GM18519 (cell line): ENCODE measurements at regions not wholly inside any gene's neighbourhood (a gene's known extent, or its start where the extent isn't known, plus 50 kb on each side); places are given as distances from the start of the nearest gene placed in this dataset.
"Not testable (repeated sequence)": the region's sequence is repeated elsewhere in the genome, so short reads cannot be mapped to it uniquely, and the experiment has no call there.

Experiments
- ATAC-seq: cut with Tn5 transposase; IDR thresholded peaks from one replicate; pipeline ENCODE4 v1.9.1; 2021; ENCODE audit warnings: mild to moderate bottlenecking, moderate library complexity; ENCODE audit not compliant: unreplicated experiment, low FRiP score

GRCh38 chr3:115251509-115251908 is 104.4 kb upstream of the ZBTB20 start:
- ATAC-seq = no peak

GRCh38 chr3:115252679-115253078 is 105.6 kb upstream of the ZBTB20 start:
- no peak for ATAC-seq

DNA sequence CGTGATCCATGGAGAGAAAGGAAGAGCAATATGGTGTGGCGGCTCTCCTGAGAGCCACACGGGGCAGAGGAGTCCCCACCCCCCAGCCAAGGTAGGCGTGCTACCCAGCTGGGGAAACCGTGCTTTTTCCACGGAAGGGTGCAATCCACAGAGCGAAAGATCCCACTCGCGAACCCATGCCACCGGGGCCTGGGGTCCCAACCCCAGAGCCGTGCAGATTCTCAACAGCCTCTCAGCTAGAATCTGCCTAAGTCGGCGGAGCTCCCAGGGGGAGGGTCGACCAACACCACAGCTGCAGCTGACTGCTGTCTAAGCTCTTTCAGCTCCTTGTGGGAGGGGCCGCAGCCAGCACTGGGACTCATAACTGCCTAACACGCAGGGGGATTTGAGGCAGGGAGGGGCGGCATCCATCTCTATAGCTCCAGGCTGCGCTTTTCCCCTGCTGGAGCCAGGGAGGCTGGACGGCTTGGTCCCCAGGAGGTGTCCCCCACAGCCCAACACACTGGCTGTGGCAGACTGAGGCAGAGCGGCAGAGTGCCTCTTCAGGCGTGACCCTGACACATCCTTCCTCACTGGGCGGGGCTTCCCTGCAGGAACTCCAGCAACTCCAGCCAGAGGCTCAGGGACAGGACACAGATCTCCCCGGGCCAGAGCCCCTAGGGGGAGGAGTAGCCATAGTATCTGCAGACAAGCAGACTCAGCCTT is 107.6 kb upstream of the ZBTB20 start:
- no peak for ATAC-seq

DNA sequence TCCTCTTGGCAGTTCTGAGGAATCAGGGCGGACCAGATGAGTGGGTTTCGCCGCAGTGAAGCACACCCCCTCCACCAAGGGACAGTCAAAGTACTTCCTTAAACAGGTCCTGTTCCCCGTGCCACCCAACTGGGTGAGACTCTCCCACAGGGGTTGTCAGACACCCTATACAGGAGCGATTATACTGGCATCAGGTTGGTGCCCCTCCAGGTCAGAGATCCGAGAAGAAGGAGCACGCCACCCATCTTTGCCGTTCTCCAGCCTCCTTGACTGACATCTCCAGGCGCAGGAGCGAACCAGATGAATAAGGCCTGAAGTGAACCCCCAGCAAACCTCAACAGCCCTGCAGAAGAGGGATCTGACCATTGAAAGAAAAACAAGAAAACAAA is 108.1 kb upstream of the ZBTB20 start:
- no peak for ATAC-seq

DNA sequence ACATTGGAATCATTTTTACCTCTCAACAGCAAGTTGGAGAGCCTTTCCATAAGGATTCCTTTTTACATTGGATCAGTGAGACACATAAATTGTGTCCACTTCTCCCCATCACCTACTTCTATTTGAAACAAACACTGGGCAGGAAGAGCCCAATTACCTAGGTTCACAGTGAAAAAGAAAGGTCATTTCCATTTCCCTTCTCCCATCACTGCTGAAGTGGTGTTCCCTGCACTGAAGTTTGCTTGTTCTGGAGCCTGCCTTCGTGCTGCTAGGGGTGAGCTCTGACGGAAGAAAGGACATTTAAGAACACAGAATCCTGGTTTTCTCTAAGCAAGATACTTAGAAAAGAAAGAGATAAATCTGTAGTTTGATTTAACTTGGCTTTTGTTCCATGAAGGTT is 123.8 kb upstream of the ZBTB20 start:
- no peak for ATAC-seq

DNA sequence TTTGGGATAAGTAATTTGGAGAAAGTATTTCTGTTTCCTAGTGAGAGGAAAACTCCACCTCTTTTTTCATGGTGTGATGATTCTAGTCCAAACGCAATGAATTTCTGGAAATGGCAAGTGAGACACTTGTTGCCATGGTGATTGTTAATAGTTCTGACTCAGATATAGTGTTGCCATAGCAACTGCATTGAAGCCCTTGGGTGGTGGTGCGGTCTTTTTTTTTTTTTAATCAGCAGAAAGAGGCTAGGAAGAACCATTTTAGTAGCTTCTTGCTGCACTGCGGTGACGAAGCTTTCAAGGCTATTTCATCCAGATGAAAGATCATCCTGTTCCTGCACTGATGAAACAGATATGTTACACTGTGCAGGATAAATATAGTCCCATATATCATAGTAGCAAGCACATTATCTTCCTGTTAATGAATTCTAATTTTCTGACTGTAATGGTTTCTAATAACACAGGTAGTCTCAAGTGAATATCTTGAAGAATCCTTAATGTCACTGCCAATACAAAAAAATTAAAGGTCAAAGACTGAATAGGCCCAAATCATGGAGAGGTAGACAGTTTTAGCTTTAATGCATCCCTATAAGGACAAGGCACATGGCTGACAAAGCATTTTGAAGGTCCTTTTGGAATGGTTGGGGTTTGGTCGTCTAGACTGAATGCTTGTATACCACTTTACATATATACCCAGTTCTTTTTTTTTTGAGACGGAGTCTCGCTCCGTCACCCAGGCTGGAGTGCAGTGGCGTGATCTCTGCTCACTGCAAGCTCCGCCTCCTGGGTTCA is 125.1 kb upstream of the ZBTB20 start:
- ATAC-seq = no peak

DNA sequence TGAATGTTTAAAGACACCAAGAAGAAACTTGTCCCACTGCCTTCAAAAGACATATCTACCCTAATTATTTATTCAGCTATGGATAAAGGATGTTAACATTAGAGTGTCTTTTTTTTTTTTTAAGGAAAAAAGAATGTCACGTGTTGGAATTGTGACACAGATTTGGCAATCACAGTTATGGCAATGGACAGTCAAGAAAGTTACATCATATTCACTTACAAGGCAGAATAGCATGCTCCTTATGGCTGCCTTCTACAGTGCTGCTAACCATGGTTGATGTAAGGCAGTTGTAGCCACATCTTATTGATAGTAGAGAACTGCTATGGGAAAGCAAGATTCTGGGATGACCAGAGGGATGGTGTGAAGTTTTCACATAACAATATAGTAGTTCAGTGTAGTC is 128.8 kb upstream of the ZBTB20 start:
- ATAC-seq = no peak

- no peak for ATAC-seq
Measured at GRCh38 chr3:115279939-115280338, 132.9 kb upstream of the ZBTB20 start.

DNA sequence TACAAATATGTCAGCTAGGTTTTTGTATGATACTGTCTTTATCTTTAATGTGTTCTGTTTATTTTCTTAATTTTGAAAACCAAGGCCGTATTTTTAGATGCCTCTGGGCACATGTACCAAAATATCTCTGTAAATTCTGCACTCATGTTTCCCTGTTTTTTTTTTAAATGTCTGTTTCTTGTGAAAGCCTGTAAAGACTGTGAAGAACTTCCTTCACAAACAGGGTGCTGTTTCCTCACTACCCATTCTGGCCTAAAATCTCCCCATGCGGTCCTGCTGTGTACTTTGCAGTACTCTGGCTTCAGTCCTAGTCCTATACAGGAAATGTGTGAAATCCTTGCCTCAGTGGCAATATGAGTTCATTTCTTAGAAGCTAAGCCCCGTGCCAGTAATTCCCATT is 133.4 kb upstream of the ZBTB20 start:
- no peak for ATAC-seq

DNA sequence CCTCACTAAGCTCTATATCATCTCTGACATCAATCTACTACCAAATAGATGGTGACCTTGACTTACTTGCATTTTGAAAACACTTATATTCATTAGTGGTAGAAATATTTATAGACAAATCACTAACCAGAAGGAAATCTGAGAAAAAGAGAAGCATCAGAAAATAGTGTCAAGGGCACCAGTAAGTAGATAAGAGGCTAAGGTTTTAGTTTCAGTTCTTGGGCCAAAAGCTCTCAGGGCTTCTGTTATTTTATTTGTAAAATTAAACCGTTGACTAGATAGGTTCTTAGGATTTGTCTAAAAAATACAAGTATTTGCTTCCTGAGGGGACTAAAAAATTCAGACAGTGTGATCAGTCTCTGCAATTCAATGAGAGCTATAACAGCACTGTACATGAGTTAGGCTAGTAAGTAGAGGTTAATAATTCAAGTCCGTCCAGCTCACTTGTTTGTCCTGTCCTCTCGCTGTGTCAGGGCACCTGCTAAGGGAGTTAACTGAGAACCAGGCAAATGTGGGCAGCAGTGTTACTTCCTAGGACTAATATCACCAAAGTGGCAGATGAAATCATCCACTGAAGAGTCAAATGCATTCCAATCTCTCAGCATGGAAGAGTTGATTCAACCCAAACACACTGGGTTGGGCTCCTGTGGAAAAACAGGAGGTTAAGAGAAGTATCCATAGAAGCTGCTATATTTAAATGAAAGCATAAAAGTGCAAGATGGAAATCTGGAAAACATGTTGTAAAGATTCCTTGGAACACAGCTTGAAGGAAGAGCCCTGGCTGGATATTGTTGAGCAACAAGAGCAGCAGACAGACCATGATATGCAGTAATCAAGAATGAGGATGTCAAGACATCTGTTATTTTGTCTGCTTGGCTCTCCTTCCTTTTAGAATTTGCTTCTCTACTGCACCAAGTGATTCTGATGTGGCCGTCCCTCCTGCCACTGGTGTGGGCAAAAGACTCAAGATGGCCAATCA is 134.9 kb upstream of the ZBTB20 start:
- ATAC-seq = no peak

DNA sequence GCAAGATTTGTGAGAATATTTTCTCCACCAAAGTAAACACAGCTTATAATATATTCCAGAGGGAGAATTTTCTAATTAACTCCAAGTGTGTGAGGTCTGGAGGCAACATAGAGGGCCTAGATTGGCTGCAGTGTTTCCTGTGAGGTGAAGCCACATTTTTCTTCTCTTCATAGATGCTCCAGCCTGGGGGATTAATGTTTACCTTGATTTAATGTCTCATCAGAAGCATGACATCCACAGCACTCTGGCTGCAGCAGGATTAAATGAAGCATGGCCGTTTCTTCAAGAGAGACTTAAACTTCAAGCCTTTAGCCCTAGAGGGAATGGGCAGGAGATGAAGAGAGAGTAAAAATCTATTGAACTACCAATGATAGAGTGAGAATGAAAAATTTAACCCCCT is 137.9 kb upstream of the ZBTB20 start:
- no peak for ATAC-seq

GRCh38 chr3:115286529-115287197 is 139.6 kb upstream of the ZBTB20 start:
- ATAC-seq = no peak

DNA sequence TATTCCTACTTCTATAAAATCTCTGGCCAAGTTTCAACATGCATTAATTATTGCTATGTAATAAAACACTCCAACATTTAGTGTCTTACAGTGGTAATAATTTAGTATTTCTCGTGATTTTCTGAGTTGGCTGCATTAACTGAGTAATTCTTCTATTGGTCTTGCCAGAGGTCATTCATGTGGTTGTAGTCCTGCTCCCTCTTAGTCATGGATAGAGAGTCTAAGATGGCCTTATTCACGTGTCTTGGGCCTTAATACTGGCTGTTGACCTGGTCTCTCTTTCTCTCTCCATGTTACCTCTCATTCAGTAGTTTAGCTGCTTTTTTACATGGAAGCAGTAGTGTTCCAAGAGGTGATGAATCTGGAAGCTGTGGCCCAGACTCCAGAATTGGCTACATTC is 140.1 kb upstream of the ZBTB20 start:
- no peak for ATAC-seq

DNA sequence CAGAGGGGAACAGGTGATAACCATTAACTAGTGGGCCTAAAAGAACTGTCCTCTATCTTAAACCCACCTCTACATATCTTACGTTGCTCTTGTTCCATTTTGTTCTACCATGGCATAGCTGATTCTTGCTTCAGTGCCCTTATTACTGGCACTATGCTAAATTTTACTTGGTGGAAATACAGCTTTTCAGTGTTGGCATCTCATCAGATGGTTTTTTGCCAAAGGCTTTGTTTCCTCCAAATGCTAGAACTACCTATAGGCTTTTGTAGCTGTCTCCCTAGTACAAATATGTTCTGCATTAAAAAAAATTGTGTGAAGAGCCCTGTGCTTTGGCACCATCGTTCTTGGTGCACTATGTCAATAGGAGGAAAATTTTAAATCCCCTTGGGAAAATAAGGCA is 145.0 kb upstream of the ZBTB20 start:
- no peak for ATAC-seq

GRCh38 chr3:115292677-115293165 is 145.6 kb upstream of the ZBTB20 start:
- no peak for ATAC-seq

- ATAC-seq = no peak
Measured at GRCh38 chr3:115293321-115293720, 146.2 kb upstream of the ZBTB20 start.

DNA sequence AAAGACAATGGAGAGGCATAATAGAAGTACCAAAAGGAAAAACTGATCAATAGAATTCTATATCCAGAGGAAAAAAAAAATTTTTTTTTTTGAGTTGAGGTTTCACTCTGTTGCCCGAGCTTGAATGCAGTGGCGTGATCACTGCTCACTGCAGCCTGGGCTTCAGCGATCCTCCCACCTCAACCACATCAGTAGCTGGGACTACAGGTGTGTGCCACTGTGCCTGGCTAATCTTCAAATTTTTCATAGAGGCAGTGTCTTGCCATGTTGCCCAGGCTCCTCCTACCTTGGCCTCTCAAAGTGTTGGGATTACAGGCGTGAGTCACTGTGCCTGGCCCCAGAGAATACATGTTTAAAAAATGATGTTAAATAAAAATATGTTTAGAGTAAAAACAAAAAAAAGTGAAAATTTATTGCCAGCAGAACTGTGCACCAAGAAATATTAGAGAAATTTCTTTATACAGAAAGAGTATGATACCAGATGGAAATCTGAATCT is 154.3 kb upstream of the ZBTB20 start:
- ATAC-seq = no peak

GRCh38 chr3:115317953-115318352 is 170.9 kb upstream of the ZBTB20 start:
- not testable (repeated sequence) for ATAC-seq

GRCh38 chr3:115321400-115321805 is 174.3 kb upstream of the ZBTB20 start:
- no peak for ATAC-seq

DNA sequence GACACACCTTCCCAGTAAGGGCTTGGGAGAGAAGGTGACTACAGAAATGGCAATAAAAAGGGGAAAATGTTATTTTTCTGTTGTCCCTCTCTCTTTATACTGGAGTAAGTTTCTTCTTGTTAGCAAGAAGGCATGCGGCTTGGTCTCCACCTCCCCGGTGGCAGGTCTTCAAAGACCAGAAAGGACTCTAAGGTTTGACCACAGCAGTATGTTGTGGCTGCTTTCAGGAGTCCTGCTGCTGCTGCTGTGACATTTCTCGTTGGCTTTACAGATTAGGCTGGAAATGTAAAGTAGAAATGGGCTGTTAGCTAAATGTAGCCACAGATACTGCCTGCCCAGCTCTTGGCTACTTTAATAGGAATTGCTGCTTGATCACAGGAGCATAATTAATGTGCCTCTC is 175.8 kb upstream of the ZBTB20 start:
- no peak for ATAC-seq
